ENCODE measurements at regions not wholly inside any gene's neighbourhood (a gene's known extent, or its start where the extent isn't known, plus 50 kb on each side); places are given as distances from the start of the nearest gene placed in this dataset.
"Not testable (repeated sequence)": the region's sequence is repeated elsewhere in the genome, so short reads cannot be mapped to it uniquely, and the experiment has no call there.

GRCh38 chr5:102617191-102618187 is 118.7 kb upstream of the SLCO6A1 start:
- no peak for DNase-seq

- no peak for DNase-seq
Measured at GRCh38 chr5:102622262-102622661, 123.5 kb upstream of the SLCO6A1 start.

- DNase-seq = no peak
Measured at GRCh38 chr5:102623329-102624065, 124.7 kb upstream of the SLCO6A1 start.

DNA sequence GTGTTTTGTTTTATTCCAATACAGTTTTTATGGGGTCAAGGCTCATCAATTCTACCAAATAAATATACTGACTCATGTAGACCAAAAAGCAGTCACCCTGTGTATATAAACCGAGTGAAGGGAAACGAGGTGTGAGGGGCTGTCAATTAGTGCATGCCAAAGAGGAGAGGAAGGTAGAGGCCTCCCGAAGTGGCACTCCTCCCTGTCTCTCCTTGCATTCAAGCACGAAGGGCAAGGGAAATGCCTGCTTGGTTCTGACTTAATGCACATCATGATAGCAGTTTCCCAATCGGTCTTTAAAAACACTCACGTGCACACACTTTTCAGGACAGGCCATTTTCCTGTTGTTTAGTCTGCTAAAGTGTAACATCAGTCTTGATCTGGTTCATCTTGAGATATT is 125.6 kb upstream of the SLCO6A1 start:
- DNase-seq = peak; percentile 26

GRCh38 chr5:102625468-102625867 is 126.7 kb upstream of the SLCO6A1 start:
- no peak for DNase-seq

DNA sequence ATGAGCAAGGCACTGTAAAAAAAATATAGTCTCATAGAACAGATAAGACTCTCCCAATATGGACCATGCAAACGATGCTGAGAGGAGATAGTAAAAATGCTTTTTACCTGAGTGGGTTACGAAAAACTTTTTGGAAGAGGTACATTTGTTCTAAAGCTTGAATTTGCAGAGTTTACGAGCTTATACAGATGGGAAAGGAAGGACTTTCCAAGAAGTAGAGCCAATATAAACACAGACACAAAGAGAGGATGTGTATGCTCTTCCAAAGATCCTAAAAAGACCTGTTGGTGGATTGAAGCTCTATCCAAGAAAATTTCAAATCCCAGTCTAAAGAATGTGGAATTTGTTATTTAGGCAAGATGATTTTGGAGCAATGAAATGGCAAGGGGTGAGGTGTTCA is 127.1 kb upstream of the SLCO6A1 start:
- DNase-seq = no peak

- peak; percentile 22 for DNase-seq
Measured at GRCh38 chr5:102627315-102627714, 127.8 kb upstream of the PAM start.

DNA sequence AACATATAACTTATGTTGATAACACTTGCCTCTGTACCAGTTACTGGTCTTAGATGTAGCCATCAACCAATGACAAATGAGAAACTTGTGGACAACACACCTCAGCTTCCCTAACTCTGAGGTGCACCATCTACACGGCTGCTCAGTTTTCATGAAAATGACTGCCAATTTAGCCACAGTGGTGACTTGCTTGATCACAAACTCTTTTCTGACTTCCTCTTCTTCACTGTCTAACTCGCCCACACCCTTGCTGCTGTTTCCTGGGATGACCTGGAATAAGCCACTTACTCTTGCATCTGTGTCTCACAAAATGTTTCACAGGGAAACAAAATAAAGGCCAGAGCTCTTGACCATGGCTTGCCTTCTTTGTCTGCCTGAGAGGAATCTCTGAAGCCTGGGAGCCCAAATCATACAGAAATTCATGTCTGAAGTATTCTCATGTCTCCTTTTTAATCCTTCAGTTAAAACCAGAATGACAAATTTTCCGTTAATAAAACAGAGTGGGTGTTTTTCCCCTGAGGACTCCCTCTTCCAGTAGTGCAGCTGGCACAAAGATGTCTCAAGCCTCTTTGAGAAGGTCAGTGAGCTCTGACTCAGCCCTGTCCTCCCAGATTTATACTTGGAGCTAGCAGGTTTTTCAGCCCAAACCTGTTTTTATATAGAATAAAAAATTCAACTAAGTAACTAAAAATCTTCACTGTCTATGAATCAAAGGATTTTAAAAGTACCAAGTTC is 126.5 kb upstream of the PAM start:
- DNase-seq = no peak

DNA sequence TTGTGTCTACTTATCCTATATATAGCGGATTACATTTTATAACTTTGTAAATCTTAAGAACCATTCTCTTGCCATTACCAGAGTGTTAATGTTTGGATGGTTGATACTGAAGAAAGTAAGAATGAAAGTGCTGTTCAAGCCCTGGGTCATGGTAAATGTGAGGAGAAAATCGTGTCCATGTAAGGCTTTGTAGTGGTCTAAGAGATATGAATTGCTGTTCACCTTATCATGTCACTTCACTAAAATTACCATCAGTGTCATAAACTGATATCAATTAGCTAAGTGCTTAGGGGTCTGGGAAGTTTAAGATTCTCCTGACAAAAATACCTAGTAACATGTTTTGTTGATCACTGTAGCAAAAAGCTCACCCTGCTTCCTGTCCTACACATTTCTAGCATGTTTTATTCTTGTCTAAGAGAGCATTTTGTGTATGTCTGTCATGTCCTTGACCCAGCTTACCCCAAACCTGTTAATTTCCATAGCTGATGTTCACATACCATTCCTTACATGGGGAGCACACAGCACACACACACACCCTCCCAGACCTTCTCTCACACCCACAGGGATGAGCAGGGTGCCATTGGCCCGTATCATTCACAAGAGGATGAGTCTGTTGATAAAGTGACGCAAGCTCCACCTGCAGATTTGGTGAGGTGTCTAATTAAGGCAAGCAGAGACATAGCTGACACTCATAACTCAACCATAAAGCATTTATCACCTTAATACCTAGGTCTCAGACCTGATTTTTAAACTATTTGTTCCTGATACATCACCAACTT is 125.1 kb upstream of the PAM start:
- DNase-seq = no peak

GRCh38 chr5:102635399-102635798 is 119.7 kb upstream of the PAM start:
- not testable (repeated sequence) for DNase-seq

- no peak for DNase-seq
Measured at GRCh38 chr5:102638316-102638715, 116.8 kb upstream of the PAM start.

DNA sequence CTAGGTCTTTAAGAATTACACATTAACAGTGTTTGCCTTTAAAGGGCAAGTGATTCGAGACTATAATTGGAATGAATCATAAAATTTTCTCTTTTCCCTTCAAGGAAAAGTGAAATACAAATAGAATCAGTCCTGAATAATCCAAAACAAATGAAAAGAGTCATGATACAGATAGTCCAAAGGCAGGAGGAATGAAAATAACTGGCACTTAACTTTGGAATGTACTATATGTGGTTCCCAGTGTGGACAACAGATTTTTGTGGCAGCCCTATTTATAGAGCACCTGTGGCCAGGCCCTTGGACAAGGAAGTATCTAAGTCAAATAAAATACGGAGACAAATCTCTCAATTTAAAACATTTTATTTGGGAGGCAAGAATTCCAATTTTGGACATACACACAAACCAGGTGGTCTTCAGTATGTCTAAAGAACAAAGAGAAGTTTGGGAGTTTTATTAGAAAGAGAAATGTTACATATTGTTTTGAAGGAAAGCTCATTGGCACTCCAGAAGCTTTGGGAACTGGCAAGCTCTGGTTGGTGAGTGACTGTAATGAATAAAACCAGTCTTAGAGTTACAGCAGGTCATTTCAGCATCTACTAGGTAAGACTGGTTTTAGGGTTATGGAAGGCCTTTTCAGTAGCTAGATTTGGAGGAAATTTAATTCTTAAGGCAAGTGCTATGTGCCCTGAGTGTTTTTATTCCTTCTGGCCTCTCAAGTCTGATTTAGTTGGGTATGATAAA is 116.0 kb upstream of the PAM start:
- DNase-seq = no peak

GRCh38 chr5:102649731-102650130 is 105.4 kb upstream of the PAM start:
- peak; percentile 14 for DNase-seq

DNA sequence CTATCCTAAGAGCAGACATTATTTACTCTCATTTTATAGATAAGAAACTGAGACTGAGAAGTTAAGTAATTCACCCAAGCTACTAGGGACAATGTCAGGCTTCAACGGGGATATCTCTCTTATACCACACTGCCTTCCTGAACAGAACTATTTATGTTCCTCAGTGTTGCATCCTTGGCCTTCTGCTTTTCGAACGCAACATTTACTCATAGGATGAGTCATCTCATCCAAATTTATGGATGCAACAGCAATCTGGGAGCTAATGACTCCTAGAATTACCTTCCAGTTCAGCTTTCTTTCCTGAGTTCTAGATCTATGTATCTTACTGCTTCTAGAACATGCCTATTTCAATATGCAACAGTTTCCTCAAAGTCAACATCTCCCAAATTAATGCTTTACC is 103.6 kb upstream of the PAM start:
- DNase-seq = no peak

- DNase-seq = no peak
Measured at GRCh38 chr5:102654559-102655349, 100.4 kb upstream of the PAM start.

GRCh38 chr5:102659151-102659550 is 96.0 kb upstream of the PAM start:
- no peak for DNase-seq

- DNase-seq = no peak
Measured at GRCh38 chr5:102660111-102660510, 95.0 kb upstream of the PAM start.

DNA sequence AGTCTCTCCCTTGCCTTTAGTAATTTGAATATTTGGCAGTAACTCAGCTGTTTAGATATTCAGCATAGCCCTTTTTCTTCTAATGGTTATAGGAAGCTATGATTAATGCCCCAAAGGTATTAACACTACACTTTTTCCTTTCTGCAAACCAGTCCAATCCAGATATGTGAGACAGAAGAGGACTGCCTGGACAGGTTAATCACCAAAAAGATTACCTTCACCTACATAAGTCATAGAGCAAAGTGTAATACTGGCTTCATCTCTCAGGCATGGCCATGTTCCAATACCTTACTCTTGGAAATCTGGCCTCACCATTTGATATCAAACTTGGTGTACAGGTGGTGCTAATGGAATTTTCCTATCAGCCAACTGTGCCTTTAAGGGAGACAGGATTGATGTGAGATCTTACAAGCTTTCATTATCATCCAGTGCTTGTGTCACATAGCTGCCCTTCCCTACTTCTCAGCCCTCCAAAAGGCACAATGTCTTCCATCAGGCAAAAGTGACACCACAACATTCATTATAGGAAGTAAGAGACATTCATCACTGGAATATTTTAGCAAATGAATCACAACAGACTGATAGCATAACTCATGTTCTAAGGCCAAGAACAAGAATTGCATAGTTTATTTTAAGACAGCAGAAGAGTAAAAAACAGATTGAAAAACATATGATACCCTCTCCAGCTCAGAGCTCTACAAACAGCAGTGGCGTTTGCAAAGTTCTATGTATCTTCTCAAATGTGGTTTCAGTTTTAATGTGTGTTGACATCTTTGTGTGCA is 91.2 kb upstream of the PAM start:
- no peak for DNase-seq

GRCh38 chr5:102664616-102665335 is 90.3 kb upstream of the PAM start:
- DNase-seq = no peak
